Activated naive CD4-positive, alpha-beta T cell treated with anti-CD3 and anti-CD28 coated beads, Interleukin-2, amount 50 U/mL, for 24 hours (primary cell): ENCODE measurements at regions not wholly inside any gene's neighbourhood (a gene's known extent, or its start where the extent isn't known, plus 50 kb on each side); places are given as distances from the start of the nearest gene placed in this dataset.

Experiments
- H3K27ac Mint-ChIP-seq: one replicate; pipeline ENCODE4 v1.8.0; 2021; ENCODE audit warnings: mild to moderate bottlenecking, mixed read lengths
- H3K27me3 Mint-ChIP-seq: one replicate; pipeline ENCODE4 v1.8.0; 2021; ENCODE audit warnings: mixed read lengths
- H3K36me3 Mint-ChIP-seq: one replicate; pipeline ENCODE4 v1.8.0; 2021; ENCODE audit warnings: mixed read lengths
- H3K4me1 Mint-ChIP-seq: one replicate; pipeline ENCODE4 v1.8.0; 2021; ENCODE audit warnings: mixed read lengths
- H3K4me3 Mint-ChIP-seq: one replicate; pipeline ENCODE4 v1.8.0; 2021; ENCODE audit warnings: mild to moderate bottlenecking, mixed read lengths
- H3K9me3 Mint-ChIP-seq: one replicate; pipeline ENCODE4 v1.8.0; 2021; ENCODE audit warnings: mixed read lengths

DNA sequence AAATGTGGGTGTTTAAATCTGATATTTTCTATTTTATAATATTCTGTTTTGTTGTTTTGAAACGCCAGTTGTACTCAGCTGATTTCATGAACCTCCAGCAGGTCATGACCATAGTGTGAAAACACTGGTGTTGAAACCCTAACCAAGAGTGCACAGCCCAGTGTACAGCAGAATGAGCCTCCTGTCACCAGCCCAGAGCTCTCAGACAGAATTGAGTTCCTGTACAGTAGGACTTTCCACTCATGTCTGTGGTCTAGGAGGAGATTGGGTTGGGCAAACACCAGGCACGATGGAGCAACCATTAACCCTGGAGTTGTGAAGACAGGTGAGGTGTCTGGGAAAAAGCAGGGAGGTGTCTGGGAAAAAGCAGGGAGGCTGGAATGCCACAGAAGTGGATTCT is 908.8 kb downstream of the VRK1 start:
- H3K36me3 Mint-ChIP-seq: no peaks in the 10 kb centered on the region
- H3K4me3 Mint-ChIP-seq: no peak overlapping the region
- H3K4me1 Mint-ChIP-seq: peaks cover 93% of the 10 kb centered on the region
- H3K27me3 Mint-ChIP-seq: no peaks in the 10 kb centered on the region
- peaks cover 6% of the 10 kb centered on the region for H3K9me3 Mint-ChIP-seq
- H3K27ac Mint-ChIP-seq: no peak overlapping the region

DNA sequence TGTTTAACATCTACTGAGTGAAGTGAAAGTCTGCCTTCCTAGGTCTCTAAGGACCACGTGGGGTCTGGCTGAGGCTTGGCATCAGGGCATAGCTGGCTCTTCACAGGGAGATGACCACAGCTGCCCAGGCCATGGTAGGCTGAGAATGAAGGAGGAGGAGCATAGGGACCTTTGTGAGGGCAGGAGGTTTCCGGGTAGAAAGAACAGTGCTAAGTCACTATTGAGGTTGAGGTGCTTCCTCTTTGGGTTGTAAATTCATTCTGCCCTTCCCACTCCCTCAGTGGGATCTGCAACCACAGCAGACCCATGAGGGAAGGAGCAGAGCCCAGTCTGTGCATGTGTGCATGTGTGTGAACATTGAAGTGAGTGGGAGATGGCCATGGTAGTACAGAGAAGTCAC is 909.6 kb downstream of the VRK1 start:
- no peaks in the 10 kb centered on the region for H3K36me3 Mint-ChIP-seq
- peaks cover 97% of the 10 kb centered on the region for H3K4me1 Mint-ChIP-seq
- H3K27me3 Mint-ChIP-seq: no peaks in the 10 kb centered on the region
- H3K27ac Mint-ChIP-seq: peak overlapping the region; percentile 94
- peak overlapping the region; percentile 33 for H3K4me3 Mint-ChIP-seq
- peaks cover 6% of the 10 kb centered on the region for H3K9me3 Mint-ChIP-seq

DNA sequence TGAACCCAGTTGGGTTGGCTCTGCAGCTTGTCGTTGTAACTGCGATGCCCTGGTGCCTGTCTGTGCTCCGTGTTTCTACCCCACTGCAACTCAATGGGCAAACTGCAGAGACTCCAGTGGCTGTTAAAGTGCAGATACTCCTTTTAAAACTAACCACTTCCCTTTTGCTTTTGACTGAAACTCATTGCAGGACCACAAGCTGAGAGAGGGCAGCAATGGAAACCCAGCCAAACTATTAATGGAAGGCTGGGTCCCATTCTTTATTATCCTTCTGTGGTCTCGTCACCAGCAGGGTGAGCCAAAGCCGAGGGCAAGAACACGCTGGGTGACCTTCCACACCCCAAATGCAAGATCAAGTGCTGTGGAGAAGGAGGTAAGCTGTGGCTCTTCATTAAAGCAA is 910.4 kb downstream of the VRK1 start:
- Mint-ChIP-seq H3K27me3 (no peaks in the 10 kb centered on the region), H3K4me1 (peaks cover 100% of the 10 kb centered on the region), H3K27ac (no peak overlapping the region), H3K36me3 (no peaks in the 10 kb centered on the region), H3K4me3 (no peak overlapping the region), H3K9me3 (peaks cover 6% of the 10 kb centered on the region)

DNA sequence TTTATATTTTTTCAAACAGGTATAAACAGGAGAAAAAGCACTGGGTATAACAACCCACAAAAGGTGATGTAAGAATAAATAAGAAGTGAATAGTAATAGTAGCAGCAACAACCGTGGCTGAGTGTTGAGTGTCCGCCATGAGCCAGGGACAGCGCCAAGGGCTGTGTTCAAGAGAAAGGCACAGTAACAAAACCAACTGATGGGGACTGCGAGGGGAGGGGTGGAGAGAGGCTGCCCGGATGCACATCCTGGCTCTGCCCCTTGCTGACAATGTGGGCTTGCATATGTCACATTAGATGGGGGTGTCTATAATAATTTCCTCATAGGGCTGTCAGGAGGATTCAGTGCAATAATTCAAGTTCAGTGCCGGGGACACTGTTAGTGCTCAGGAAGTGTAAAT is 912.4 kb downstream of the VRK1 start:
- H3K36me3 Mint-ChIP-seq: no peaks in the 10 kb centered on the region
- peaks cover 6% of the 10 kb centered on the region for H3K9me3 Mint-ChIP-seq
- H3K27ac Mint-ChIP-seq: peak overlapping the region; percentile 70
- H3K4me1 Mint-ChIP-seq: peaks cover 97% of the 10 kb centered on the region
- no peaks in the 10 kb centered on the region for H3K27me3 Mint-ChIP-seq
- H3K4me3 Mint-ChIP-seq: peak overlapping the region; percentile 66

DNA sequence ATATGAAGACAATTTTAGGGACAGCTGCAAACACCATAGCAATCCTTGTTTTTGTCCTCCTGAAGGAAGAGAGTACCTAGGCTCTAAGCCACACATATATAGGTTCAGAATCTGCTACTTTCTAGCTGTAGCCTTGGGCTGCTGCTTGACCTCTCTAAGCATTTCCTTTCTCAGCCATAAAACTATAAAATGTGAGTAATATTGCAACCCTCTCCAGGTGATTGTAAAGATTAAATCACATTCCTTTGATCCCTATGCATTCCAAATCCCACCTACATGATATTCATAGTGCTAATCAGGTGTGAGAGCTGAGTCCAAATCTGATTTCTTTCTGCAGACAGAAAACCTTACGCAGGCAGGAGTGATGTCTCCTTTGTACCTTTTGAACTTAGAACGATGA is 913.5 kb downstream of the VRK1 start:
- Mint-ChIP-seq H3K4me1 (peaks cover 85% of the 10 kb centered on the region), H3K9me3 (peaks cover 6% of the 10 kb centered on the region), H3K36me3 (no peaks in the 10 kb centered on the region), H3K4me3 (no peak overlapping the region), H3K27me3 (no peaks in the 10 kb centered on the region), H3K27ac (peak overlapping the region; percentile 49)

DNA sequence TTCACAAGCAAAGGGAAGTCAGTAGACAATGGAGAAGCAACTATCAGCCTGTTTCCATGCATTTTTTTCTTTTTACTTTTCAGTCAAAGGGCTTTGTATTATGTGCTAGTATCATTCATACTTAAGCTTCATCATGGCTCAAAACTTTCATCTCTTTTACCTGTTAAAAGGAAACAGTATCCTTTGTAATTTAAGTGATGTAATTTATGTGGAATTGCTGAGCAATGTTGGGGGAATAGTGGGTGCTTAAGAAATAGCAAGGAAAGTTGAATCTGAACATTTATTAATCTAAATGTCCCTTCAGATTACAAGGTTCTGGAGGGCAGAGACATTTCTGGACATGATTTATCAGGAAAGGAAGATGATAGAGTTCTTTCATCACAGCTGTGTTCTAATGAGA is 915.3 kb downstream of the VRK1 start:
- no peak overlapping the region for H3K4me3 Mint-ChIP-seq
- H3K4me1 Mint-ChIP-seq: peaks cover 68% of the 10 kb centered on the region
- peaks cover 3% of the 10 kb centered on the region for H3K36me3 Mint-ChIP-seq
- no peaks in the 10 kb centered on the region for H3K9me3 Mint-ChIP-seq
- no peaks in the 10 kb centered on the region for H3K27me3 Mint-ChIP-seq
- H3K27ac Mint-ChIP-seq: peak overlapping the region; percentile 63

DNA sequence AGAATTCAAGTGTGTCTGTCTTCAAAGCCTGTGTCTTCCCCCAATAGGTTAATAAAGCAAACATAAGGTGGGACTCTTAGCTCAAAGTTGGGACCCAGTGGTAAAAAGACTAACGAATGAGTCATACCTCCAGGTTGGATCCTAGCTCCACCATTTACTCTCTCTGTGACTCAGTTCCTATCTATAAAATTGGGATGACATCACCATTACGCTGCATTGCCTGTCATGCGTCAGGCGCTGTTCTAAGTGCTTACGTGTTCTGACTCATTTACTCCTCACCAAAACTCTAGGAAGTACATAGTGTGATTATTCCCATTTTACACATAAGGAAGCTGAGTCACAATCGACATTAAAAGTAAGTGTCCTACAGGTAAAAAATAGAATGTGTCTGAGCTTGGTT is 915.8 kb downstream of the VRK1 start:
- Mint-ChIP-seq H3K4me1 (peaks cover 68% of the 10 kb centered on the region), H3K4me3 (no peak overlapping the region), H3K27ac (peak overlapping the region; percentile 63), H3K9me3 (no peaks in the 10 kb centered on the region), H3K36me3 (peaks cover 3% of the 10 kb centered on the region), H3K27me3 (no peaks in the 10 kb centered on the region)

DNA sequence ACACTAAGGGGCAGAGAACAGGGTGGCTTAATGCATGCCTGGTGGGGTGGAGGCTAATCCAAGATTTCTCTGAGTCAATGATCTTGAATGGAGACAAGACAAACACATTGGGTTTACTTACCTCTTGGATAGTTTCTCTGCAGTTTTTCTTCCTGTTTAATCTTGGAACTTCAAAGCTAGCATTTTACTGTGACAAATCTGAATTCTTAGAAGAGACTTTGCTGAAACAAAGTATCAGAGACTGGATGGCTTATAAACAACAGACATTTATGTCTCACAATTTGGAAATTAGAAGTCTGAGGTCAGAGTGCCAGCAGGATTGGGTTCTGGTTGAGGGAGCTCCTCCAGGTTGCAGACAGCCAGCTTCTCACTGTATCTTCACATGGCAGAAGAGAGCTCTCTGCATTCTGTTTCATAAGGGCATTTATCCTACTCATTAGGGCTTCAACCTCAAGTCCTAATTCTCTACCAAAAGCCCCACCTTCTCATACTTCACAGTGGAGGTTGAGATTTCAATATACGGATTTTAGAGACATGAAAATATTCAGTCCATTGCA is 921.8 kb downstream of the VRK1 start:
- Mint-ChIP-seq H3K36me3 (peaks cover 3% of the 10 kb centered on the region), H3K27me3 (no peaks in the 10 kb centered on the region), H3K9me3 (no peaks in the 10 kb centered on the region), H3K4me1 (peaks cover 66% of the 10 kb centered on the region), H3K27ac (peak overlapping the region; percentile 71), H3K4me3 (no peak overlapping the region)

DNA sequence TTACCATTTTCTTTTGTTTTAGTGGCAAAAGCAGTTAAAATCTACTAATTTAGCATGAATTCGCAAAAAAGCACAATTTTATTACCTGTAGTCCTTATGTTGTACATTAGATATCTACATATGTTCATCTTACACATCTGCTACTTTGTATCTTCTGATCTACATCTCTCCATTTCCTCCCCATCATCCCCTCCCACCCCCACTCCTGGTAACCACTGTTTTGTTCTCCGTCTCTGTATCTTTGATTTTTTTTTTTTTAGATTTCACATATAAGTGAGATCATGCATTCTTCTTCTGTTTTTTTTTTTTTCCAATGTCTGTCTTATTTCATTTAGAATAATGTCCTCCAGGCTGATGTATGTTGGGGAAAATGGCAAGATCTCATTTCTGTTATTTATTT is 922.7 kb downstream of the VRK1 start:
- Mint-ChIP-seq H3K27ac (peak overlapping the region; percentile 78), H3K4me1 (peaks cover 73% of the 10 kb centered on the region), H3K4me3 (peak overlapping the region; percentile 56), H3K27me3 (no peaks in the 10 kb centered on the region), H3K36me3 (peaks cover 3% of the 10 kb centered on the region), H3K9me3 (no peaks in the 10 kb centered on the region)

DNA sequence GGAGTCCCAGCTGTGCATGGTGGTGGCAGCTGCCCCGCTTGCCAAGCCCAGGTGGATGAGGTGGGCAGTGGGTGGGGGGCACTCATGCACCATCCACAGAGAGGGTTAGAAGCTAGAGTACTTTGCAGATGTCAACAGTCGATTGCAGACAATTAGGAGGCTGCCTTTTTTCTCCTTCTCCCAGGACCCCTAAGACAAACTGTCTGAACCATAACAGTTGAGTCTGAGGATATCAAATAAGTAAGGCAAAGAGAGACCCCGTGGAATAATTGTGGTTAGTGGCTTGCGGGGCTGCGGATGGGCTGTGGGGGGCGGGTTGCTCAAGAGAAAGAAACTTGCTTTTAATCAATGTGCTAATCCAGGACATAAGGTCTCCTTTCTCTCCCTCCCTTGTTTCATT is 926.2 kb downstream of the VRK1 start:
- Mint-ChIP-seq H3K36me3 (no peaks in the 10 kb centered on the region), H3K4me3 (peak overlapping the region; percentile 65), H3K27me3 (no peaks in the 10 kb centered on the region), H3K9me3 (no peaks in the 10 kb centered on the region), H3K4me1 (peaks cover 96% of the 10 kb centered on the region), H3K27ac (peak overlapping the region; percentile 94)

DNA sequence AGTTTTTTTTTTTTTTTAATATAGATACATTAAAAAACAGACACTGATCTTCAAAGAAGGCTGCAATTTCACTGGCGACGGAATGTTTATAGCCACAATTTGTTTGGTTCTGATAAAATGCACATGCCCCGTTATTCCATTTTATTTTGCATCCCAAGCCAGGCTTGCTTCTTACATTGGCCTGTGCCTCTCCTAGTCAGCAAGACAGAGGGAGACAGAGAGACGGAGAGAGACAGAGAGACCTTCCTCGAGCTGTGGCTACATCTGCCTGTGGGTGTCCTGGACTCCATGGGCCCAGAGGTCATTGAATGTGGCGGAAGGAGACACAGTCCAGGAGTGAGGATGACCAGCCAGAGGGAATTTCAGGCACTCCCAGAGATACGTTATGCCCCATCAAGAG is 926.6 kb downstream of the VRK1 start:
- Mint-ChIP-seq H3K27me3 (no peaks in the 10 kb centered on the region), H3K27ac (peak overlapping the region; percentile 98), H3K4me3 (peak overlapping the region; percentile 93), H3K9me3 (no peaks in the 10 kb centered on the region), H3K36me3 (no peaks in the 10 kb centered on the region), H3K4me1 (peaks cover 91% of the 10 kb centered on the region)

DNA sequence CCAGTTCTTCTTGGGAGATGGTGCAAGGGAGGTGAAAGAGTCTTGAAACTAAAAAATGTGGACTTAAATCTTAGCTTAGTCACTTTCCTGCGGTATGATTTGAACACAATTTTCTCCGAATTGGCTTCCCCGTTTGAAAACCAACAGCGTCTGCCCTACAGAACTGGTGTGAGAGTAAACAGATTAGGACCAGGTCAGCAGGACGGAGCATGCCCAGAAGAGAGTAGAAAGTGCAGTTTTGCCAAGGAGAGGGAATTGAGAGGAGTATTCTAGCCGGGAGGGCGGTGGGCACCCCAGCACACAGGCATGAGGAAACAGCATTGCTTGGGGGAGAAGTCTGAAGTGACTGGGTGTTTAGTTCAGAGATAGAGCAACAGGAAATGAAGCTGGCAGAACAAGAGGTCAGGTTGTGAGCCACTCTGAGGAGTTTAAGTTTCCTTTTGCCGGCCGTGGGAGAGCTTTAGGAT is 927.1 kb downstream of the VRK1 start:
- Mint-ChIP-seq H3K4me3 (peak overlapping the region; percentile 93), H3K36me3 (no peaks in the 10 kb centered on the region), H3K27ac (peak overlapping the region; percentile 98), H3K27me3 (no peaks in the 10 kb centered on the region), H3K9me3 (no peaks in the 10 kb centered on the region), H3K4me1 (peaks cover 86% of the 10 kb centered on the region)

DNA sequence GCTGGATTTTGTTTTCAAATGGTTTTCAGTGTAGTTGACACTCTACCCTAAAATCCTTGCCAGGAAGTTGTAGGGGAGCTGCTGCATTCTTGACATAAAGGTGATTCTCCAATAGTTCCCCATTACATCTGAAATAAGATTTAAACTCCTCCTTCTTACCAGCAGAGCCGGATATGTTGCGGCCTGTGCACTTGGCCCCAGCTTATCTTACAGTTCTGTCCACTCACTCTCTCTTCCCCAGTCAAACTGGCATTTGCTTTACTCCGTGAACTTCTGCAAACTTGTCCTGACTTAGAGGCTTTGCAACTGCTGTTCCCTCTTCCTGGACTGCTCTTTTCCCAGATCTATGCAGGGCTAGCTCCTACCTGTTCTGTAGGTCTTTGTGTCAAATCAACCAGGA is 929.5 kb downstream of the VRK1 start:
- Mint-ChIP-seq H3K4me1 (peaks cover 77% of the 10 kb centered on the region), H3K9me3 (no peaks in the 10 kb centered on the region), H3K4me3 (peak overlapping the region; percentile 27), H3K36me3 (no peaks in the 10 kb centered on the region), H3K27ac (peak overlapping the region; percentile 82), H3K27me3 (no peaks in the 10 kb centered on the region)

DNA sequence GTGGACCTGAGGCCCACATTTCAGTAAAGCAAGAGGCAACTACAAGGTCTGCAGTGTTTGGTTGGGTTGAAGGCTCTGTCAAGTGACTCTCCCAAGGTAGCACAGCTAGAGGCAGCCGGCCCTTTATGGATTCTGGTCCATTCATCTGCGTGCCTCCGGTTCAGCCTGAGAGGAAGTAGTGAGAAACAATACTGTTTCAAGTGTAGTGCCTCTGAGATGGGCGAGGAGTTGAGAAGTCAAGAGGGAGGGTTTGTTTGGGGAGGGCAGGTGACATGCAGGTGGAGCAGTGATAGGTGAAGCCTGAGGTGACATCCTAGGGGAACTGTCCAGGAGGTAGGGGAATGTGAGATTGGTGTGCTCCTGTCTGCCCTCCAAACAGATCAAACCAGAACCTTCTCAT is 933.5 kb downstream of the VRK1 start:
- no peaks in the 10 kb centered on the region for H3K36me3 Mint-ChIP-seq
- peaks cover 47% of the 10 kb centered on the region for H3K4me1 Mint-ChIP-seq
- no peaks in the 10 kb centered on the region for H3K9me3 Mint-ChIP-seq
- H3K27ac Mint-ChIP-seq: peak overlapping the region; percentile 56
- no peaks in the 10 kb centered on the region for H3K27me3 Mint-ChIP-seq
- no peak overlapping the region for H3K4me3 Mint-ChIP-seq

DNA sequence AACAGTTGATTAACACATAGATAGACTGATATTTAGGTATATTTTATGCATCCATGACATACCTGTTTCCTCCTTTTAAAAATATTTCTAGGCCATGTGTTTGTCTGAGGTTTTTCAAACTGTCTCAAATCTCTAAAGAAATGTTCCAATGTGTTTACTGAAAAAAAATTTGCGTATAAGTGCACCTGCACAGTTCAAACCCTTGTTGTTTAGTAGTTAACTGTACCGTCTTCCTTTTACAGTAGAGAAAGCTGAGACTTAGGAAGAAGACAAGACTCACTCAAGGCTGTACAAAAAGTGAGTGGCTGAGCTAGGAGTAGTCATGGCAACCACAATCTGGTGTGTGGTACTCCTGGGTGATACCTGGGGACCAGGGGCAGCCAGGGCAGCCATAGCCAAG is 934.6 kb downstream of the VRK1 start:
- no peak overlapping the region for H3K4me3 Mint-ChIP-seq
- H3K27me3 Mint-ChIP-seq: no peaks in the 10 kb centered on the region
- no peaks in the 10 kb centered on the region for H3K9me3 Mint-ChIP-seq
- H3K36me3 Mint-ChIP-seq: no peaks in the 10 kb centered on the region
- no peak overlapping the region for H3K27ac Mint-ChIP-seq
- H3K4me1 Mint-ChIP-seq: peaks cover 36% of the 10 kb centered on the region

DNA sequence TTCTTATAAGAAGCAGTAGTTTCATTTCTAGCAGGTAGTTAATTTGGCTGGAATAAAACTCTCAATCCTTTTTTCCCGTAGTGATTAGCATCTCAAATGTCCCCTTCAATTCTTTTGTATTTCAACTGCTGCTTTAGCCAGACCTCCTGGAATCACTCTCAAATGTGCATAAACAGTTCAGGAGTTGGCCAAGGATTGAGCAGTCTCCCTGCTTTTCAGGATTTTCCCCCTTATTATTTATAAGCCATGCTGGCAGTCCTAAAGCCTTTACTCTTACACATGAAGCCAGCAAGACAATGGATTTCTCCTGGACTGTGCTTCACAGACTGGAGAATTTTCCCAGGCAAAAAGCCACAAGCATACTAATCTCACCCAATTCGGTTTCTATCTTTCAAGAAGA is 950.1 kb downstream of the VRK1 start:
- peaks cover 4% of the 10 kb centered on the region for H3K9me3 Mint-ChIP-seq
- H3K4me1 Mint-ChIP-seq: no peaks in the 10 kb centered on the region
- H3K27ac Mint-ChIP-seq: no peak overlapping the region
- H3K4me3 Mint-ChIP-seq: no peak overlapping the region
- H3K36me3 Mint-ChIP-seq: peaks cover 6% of the 10 kb centered on the region
- no peaks in the 10 kb centered on the region for H3K27me3 Mint-ChIP-seq

DNA sequence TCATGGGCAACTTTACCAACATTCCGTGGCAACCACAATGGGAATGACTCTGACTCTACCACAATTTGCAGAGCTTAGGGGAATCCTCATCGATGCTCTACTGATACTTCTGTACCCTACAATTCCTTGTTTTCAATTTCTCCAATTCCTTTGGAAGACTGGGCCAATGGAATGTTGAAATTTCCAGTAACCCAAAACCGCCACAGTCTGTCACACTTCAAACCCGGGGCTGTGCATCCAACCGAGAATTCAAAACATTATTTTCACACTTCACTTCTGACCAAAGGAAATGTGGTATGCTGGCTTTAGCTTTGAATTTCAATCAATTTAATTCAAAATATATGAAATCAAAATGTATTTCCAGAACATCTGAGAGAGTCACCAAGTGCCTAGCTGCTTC is 951.4 kb downstream of the VRK1 start:
- Mint-ChIP-seq H3K27ac (no peak overlapping the region), H3K4me1 (no peaks in the 10 kb centered on the region), H3K27me3 (no peaks in the 10 kb centered on the region), H3K9me3 (peaks cover 4% of the 10 kb centered on the region), H3K36me3 (peaks cover 6% of the 10 kb centered on the region), H3K4me3 (no peak overlapping the region)
